ENCODE measurements at regions not wholly inside any gene's neighbourhood (a gene's known extent, or its start where the extent isn't known, plus 50 kb on each side); places are given as distances from the start of the nearest gene placed in this dataset.

DNA sequence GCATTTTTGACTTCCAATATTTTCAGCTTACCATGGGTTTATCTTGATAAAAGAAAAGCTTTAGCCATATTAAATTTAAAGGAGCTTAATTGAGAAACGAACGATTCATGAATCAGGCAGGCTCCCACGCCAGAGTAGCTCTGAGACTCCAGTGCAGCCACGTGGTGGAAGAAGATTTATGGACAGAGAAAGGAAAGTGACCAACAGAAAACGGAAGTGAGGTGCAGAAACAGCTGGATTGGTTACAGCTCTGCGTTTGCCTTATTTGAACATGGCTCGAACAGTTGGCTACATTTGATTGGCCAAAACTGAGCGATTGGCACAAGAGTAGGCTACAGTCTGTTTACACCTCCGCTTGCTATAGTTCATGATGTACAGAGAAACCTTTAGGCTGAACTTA, 395.4 kb downstream of the GATA3 start:
- Histone ChIP-seq H3K4me3 (no peak overlapping the region), H3K36me3 (no peaks in the 10 kb centered on the region), H3K27ac (no peak overlapping the region), H3K9me3 (no peaks in the 10 kb centered on the region), H3K4me1 (no peaks in the 10 kb centered on the region), H3K27me3 (peaks cover 0 to 3% (median 0%) of the 10 kb centered on the region in 3 donors)
- 73 to 74% methylated on average over 9 of the region's 9 CpGs for WGBS, 2 donors
- no peak for TF ChIP-seq POLR2A (IDR thresholded peaks at IDR 0.05)
- TF ChIP-seq POLR2AphosphoS5 (IDR thresholded peaks at IDR 0.05), result no peak
- no peak for TF ChIP-seq EP300 (IDR thresholded peaks at IDR 0.05)
- TF ChIP-seq, protein P1, sequence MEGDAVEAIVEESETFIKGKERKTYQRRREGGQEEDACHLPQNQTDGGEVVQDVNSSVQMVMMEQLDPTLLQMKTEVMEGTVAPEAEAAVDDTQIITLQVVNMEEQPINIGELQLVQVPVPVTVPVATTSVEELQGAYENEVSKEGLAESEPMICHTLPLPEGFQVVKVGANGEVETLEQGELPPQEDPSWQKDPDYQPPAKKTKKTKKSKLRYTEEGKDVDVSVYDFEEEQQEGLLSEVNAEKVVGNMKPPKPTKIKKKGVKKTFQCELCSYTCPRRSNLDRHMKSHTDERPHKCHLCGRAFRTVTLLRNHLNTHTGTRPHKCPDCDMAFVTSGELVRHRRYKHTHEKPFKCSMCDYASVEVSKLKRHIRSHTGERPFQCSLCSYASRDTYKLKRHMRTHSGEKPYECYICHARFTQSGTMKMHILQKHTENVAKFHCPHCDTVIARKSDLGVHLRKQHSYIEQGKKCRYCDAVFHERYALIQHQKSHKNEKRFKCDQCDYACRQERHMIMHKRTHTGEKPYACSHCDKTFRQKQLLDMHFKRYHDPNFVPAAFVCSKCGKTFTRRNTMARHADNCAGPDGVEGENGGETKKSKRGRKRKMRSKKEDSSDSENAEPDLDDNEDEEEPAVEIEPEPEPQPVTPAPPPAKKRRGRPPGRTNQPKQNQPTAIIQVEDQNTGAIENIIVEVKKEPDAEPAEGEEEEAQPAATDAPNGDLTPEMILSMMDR (IDR thresholded peaks at IDR 0.05), result no peak
- DNase-seq, result no peak
- intact Hi-C loops (cut with DNase I), result no loop called here

DNA sequence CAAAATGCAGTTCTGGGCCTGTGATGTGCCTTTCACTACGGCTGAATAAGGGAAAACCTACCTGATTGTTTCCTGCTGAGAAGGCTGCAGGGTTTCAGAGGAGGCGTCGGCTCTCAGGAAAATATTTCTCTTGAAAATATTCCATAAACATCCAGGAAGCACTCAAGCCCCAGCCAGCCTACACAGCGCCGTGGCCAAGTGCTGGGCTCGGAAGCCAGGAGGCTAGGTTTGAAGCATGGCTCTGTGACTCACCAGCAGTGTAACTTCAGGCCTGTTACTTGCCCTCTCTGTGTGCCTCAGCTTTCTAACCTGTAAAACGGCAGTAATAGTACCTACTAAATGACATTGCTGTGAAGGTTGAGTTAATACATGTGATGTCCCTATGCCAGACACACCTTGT, 399.1 kb downstream of the GATA3 start:
- WGBS, 2 donors, result 38 to 51% methylated on average over 7 of the region's 7 CpGs
- H3K27ac ChIP-seq, result no peak overlapping the region
- no peak overlapping the region for H3K4me3 ChIP-seq
- H3K9me3 ChIP-seq, result peaks cover 0 to 12% (median 0%) of the 10 kb centered on the region in 4 donors
- DNase-seq, result peak; percentile 65
- intact Hi-C loops (cut with DNase I), result no loop called here
- no peaks in the 10 kb centered on the region for H3K4me1 ChIP-seq
- TF ChIP-seq POLR2A (IDR thresholded peaks at IDR 0.05), result no peak
- TF ChIP-seq, protein P1 (IDR thresholded peaks at IDR 0.05), result no peak
- no peaks in the 10 kb centered on the region for H3K27me3 ChIP-seq
- H3K36me3 ChIP-seq, result no peaks in the 10 kb centered on the region

DNA sequence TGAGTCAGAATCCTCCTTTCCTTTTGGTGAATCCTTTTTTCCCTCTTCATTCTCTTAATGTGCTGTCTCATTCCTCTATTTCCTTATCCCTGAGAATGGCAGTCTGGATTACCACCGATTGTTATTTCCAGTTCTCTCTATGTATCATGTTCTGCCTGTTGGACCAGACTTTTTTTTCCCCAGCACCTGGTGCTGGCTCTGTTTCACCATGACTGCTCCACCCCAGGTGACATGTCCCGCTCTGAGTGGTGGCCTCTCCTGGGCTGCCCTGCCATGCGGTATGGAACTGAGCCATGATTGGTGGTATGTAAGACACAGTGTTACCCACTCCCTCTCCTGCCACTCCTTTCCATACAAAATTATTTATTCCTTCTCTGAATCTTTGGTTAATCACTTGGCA, 399.9 kb downstream of the GATA3 start:
- H3K27me3 ChIP-seq, result no peaks in the 10 kb centered on the region
- H3K36me3 ChIP-seq, result no peaks in the 10 kb centered on the region
- H3K4me1 ChIP-seq, result no peaks in the 10 kb centered on the region
- 82 to 90% methylated on average over 3 of the region's 3 CpGs for WGBS, 2 donors
- intact Hi-C loops (cut with DNase I), result no loop called here
- no peak overlapping the region for H3K4me3 ChIP-seq
- TF ChIP-seq POLR2AphosphoS5 (IDR thresholded peaks at IDR 0.05) (no peak), POLR2A (IDR thresholded peaks at IDR 0.05) (no peak), EP300 (IDR thresholded peaks at IDR 0.05) (no peak)
- TF ChIP-seq, protein P1 (IDR thresholded peaks at IDR 0.05), result no peak
- H3K9me3 ChIP-seq, result peaks cover 0 to 13% (median 0%) of the 10 kb centered on the region in 4 donors
- no peak overlapping the region for H3K27ac ChIP-seq
- DNase-seq, result no peak

DNA sequence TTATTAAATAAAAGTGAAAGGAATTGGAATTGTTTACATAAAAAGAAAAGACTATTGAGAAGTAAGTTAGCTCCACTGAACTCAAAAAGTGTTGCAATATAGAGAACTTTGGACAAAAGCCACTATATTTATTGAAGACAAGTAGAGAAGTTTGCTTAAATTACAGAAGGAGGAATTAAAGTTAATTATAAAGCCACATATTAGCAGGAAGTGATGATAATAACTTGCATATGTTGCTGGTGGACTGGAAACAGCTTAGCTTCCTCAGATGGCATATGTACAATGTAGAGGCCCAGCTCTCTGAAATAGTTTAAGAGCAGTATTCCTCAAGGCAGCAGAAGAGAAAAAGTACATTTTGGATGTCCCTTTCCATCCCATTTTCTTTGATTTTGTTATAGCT, 400.7 kb downstream of the GATA3 start:
- Histone ChIP-seq H3K27ac (no peak overlapping the region), H3K27me3 (no peaks in the 10 kb centered on the region), H3K4me3 (no peak overlapping the region), H3K9me3 (peaks cover 0 to 13% (median 0%) of the 10 kb centered on the region in 4 donors), H3K4me1 (no peaks in the 10 kb centered on the region), H3K36me3 (no peaks in the 10 kb centered on the region)
- intact Hi-C loops (cut with DNase I), result no loop called here
- no peak for DNase-seq
- TF ChIP-seq EP300 (IDR thresholded peaks at IDR 0.05) (no peak), POLR2A (IDR thresholded peaks at IDR 0.05) (no peak), POLR2AphosphoS5 (IDR thresholded peaks at IDR 0.05) (no peak)
- TF ChIP-seq, protein P1 (IDR thresholded peaks at IDR 0.05), result no peak

DNA sequence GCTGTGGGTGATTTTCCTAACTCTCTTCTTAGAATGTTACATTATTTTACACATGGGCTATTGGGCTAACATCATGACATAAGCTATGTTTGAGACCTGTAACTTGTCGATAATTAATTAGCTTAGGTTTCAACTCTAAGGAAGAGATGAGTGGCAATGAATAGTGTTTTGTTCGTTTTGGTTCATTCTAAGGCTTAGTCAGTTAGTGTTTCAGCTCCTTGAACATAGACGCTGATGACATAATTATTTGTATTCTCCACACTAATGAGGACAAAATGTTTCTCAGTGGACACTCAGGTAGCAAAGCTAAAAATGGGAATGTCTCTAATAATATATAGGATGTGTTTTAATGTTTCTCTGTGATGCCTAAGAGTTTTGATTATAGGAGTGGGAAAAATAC, 401.9 kb downstream of the GATA3 start:
- Histone ChIP-seq H3K4me3 (no peak overlapping the region), H3K27ac (no peak overlapping the region), H3K9me3 (peaks cover 0 to 13% (median 0%) of the 10 kb centered on the region in 4 donors), H3K36me3 (no peaks in the 10 kb centered on the region), H3K27me3 (no peaks in the 10 kb centered on the region), H3K4me1 (no peaks in the 10 kb centered on the region)
- TF ChIP-seq POLR2A (IDR thresholded peaks at IDR 0.05) (no peak), POLR2AphosphoS5 (IDR thresholded peaks at IDR 0.05) (no peak), EP300 (IDR thresholded peaks at IDR 0.05) (no peak)
- TF ChIP-seq, protein P1 (IDR thresholded peaks at IDR 0.05), result no peak
- intact Hi-C loops (cut with DNase I), result no loop called here
- no peak for DNase-seq
- WGBS, 2 donors, result 59 to 72% methylated on average over 3 of the region's 3 CpGs
